Right lobe of liver (tissue), 6 donors: ENCODE measurements at regions not wholly inside any gene's neighbourhood (a gene's known extent, or its start where the extent isn't known, plus 50 kb on each side); places are given as distances from the start of the nearest gene placed in this dataset.

ENCODE experiments used
- ATAC-seq, 4 donors: fragments of 200-7000 bp; cut with Tn5 transposase; one replicate each; pipeline ENCODE4 v1.9.1; 2020; ENCODE audit warnings: mild to moderate bottlenecking in 4 of 4, moderate library complexity in 4 of 4
- DNase-seq, 3 donors: peaks; one replicate each; pipeline ENCODE4 v3.0.0-alpha.2; 2020
- H3K27ac ChIP-seq, 3 donors: fragments of 200-600 bp; one replicate each; pipeline ENCODE4 v1.8.0; 2022
- H3K27me3 ChIP-seq, 2 donors: fragments of 200-600 bp; one replicate each; pipeline ENCODE4 v1.8.0; 2022
- H3K36me3 ChIP-seq, 4 donors: fragments of 200-600 bp; sonication (generic) in 1 of 4; one replicate each; pipeline versions ENCODE4 v1.5.1 to v1.8.0; 2017 to 2022; ENCODE audit warnings: control low read depth in 1 of 4
- H3K4me1 ChIP-seq, 4 donors: fragments of 200-600 bp; sonication (generic) in 1 of 4; one replicate each; pipeline versions ENCODE4 v1.5.1 to v1.8.0; 2017 to 2022; ENCODE audit warnings: control low read depth in 1 of 4
- H3K4me3 ChIP-seq, 3 donors: fragments of 200-600 bp; one replicate each; pipeline ENCODE4 v1.8.0; 2022
- H3K9me3 ChIP-seq, 4 donors: fragments of 200-600 bp; sonication (generic) in 1 of 4; one replicate each; pipeline versions ENCODE4 v1.5.1 to v1.8.0; 2017 to 2022; ENCODE audit warnings: control low read depth in 1 of 4
- POLR2A ChIP-seq: fragments of 450-650 bp; IDR thresholded peaks from one replicate; pipeline ENCODE4 v1.6.1; 2017; ENCODE audit warnings: antibody characterized with exemption, mild to moderate bottlenecking
- WGBS: methylation state at CpG from one replicate; pipeline ENCODE4 v1.1.6; 2018; ENCODE audit warnings: low coverage, low lambda C conversion rate; ENCODE audit not compliant: insufficient coverage; ENCODE audit errors: missing lambda C conversion rate; 5-methylcytosine and 5-hydroxymethylcytosine counted together
- intact Hi-C, 2 donors: fragments of 100-400 bp; cut with DNase I; formaldehyde crosslinking; loops; one replicate each; pipeline versions ENCODE4 v1.11.2 to v1.14.1; 2022
- TF ChIP-seq, protein P1 (sequence below), 4 donors: fragments of 200-600 bp in 3 of 4; fragments of 450-650 bp in 1 of 4; IDR thresholded peaks; one replicate each; pipeline versions ENCODE4 v1.5.1 to v1.8.0; 2016 to 2022; ENCODE audit warnings: antibody characterized with exemption in 4 of 4, mild to moderate bottlenecking in 2 of 4
- donor health status: DM: no; HTN: yes; CAD: no.
- donor health status: DM: no; HTN: no; CAD: no.
- donor health status: DM: no; HTN: no; CAD: no.
- donor health status: DM: no; HTN: yes; CAD: no.
- donor health status: DM: no; HTN: yes; CAD: no.

DNA sequence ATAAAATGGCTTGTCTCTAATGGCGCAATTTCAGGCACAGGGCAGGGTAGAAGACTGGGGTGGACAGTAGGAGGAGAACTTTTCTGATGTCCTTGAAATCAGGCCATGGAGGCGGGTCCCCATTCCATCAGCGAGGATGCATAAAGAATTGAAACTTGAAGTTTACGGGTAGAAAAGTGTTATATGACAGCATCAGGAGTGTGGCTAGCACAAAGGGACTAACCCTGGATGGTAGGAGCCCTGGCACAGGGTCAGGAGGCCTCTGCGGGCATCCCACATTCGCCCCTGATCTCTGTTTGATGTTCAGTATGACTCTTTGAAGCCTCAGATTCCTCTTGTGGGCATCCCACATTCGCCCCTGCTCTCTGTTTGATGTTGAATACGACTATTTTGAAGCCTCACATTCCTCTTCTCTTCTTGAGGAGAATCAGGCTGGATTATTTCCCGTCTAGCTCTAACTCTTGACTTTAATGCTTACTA lies 94.8 kb upstream of the ADRA1B start:
- ATAC-seq (no peak), DNase-seq (no peak)
- Histone ChIP-seq H3K36me3 (no peaks in the 10 kb centered on the region), H3K27ac (no peak overlapping the region), H3K27me3 (no peaks in the 10 kb centered on the region), H3K4me3 (no peak overlapping the region), H3K4me1 (no peaks in the 10 kb centered on the region), H3K9me3 (no peaks in the 10 kb centered on the region)
- 54% methylated on average over 6 of the region's 9 CpGs for WGBS
- intact Hi-C loops, result no loop called here
- TF ChIP-seq, protein P1, sequence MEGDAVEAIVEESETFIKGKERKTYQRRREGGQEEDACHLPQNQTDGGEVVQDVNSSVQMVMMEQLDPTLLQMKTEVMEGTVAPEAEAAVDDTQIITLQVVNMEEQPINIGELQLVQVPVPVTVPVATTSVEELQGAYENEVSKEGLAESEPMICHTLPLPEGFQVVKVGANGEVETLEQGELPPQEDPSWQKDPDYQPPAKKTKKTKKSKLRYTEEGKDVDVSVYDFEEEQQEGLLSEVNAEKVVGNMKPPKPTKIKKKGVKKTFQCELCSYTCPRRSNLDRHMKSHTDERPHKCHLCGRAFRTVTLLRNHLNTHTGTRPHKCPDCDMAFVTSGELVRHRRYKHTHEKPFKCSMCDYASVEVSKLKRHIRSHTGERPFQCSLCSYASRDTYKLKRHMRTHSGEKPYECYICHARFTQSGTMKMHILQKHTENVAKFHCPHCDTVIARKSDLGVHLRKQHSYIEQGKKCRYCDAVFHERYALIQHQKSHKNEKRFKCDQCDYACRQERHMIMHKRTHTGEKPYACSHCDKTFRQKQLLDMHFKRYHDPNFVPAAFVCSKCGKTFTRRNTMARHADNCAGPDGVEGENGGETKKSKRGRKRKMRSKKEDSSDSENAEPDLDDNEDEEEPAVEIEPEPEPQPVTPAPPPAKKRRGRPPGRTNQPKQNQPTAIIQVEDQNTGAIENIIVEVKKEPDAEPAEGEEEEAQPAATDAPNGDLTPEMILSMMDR (IDR thresholded peaks at IDR 0.05), result no peak
- no peak for TF ChIP-seq POLR2A

DNA sequence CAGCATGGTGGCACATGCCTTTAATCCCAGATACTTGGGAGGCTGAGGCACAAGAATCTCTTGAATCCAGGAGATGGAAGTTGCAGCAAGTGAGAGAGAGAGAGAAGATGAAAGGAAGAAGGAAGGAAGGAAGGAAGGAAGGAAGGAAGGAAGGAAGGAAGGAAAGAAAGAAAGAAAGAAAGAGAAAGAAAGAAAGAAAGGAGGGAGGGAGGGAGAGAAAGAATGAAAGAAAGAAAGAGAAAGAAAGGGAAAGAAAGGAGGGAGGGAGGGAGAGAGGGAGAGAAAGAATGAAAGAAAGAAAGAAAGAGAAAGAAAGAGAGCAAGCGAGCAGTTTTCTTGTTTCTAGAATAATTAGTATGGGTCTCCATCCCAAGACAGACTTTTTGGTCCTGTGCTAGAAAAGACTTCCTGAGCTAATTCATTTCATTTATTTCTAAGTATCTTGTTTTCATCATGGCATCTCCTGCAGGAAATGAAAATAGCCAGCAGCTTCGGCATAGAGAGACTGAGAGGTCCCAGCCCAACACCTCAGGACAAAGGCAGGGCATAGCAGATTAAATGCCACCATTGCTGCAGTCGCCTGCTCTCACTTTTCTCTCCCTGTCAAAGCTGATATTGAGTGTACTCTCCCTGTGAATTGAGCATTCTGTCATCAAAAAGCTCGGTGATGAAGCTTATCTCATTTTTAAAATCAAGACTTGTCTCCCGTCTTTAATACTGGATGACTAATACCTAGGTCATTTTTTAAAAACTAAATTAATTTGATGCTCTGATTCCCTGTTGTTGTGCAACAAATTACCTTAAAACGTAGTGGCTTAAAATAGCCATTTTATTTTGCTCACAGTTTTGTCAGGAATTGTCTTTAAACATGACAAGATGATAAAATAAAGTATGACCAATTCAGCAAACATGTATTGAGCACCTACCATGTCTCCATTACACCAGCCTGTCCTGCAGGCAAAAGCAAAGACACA lies 91.8 kb upstream of the ADRA1B start:
- Histone ChIP-seq H3K4me3 (no peak overlapping the region), H3K27me3 (no peaks in the 10 kb centered on the region), H3K27ac (no peak overlapping the region), H3K4me1 (no peaks in the 10 kb centered on the region), H3K36me3 (no peaks in the 10 kb centered on the region), H3K9me3 (no peaks in the 10 kb centered on the region)
- WGBS, result 60% methylated on average over 6 of the region's 6 CpGs
- TF ChIP-seq, protein P1 (IDR thresholded peaks at IDR 0.05), result no peak
- TF ChIP-seq POLR2A, result no peak
- intact Hi-C loops, result no loop called here
- no peak for ATAC-seq
- DNase-seq, result no peak

DNA sequence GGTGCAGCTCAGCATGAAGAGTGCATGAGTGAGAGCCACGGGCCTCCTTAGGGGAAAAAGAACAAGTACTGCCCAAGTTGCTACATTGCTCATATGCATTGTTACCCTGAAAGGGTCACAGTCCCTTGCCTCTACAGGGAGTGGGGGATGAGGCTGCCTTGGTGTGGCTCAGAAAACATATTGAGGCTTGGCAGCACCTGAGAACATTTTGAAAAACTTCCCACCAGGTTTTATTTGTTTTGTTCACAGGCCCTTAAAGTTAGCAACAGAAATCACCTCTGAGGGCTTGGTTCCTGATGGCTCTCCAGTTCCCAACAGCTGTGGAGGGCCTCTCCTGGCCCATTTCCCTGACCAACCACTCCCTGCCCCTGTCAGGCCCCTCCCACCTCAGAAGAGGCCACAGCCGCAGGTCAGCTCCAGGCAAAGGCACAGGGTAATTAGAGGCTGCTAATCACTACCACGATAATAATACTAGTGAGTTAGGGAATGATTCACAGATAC lies 90.7 kb upstream of the ADRA1B start:
- DNase-seq, result no peak
- intact Hi-C loops, result no loop called here

DNA sequence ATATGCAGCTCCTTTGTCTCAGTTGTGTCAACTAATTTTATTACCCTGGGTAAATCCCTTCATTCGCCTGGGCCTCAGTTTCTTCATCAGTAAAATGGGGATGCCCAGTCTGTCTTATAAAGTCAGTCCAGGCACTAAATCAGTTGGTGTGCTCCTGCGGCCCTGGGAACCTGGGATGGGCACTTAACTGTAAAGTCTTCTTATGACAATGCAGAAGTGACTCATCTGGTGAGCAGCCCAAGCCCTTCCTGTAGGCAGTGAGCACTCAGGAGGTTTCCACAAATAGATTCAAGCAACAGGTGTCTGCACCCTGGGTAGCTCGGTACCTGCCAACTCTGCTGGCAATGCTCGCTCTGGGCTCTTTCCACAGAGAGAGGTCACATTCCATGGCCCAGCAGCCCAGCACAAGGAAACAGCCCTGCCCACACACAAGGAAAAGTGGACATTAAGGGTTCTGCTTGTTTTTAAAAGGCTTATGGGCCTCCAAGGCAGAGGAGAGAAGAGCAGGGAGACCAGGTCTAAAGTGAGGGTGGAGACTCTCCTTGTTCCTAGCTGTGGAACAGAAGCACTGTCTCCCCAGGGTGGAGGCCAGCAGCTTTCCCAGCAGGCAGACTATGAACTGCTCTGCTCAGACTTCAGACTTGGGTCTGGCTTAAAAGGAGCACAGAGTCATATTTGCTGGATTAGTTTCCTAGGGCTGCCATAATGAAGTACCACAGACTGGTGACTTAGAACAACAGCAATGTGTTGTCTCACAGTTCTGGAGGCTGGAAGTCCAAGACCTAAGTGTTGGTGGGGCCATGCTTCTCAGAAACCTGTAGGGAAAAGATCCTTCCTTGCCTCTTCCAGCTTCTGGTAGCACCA lies 89.7 kb upstream of the ADRA1B start:
- Histone ChIP-seq H3K4me3 (no peak overlapping the region), H3K36me3 (no peaks in the 10 kb centered on the region), H3K4me1 (no peaks in the 10 kb centered on the region), H3K9me3 (no peaks in the 10 kb centered on the region), H3K27me3 (no peaks in the 10 kb centered on the region), H3K27ac (no peak overlapping the region)
- peak in 1 of 4 donors; percentile 10 for ATAC-seq
- intact Hi-C loops, result no loop called here
- 69% methylated on average over 2 of the region's 4 CpGs for whole genome bisulfite sequencing
- TF ChIP-seq, protein P1 (IDR thresholded peaks at IDR 0.05), result no peak
- TF ChIP-seq POLR2A, result no peak
- DNase-seq, result no peak

More for the DNA sequence above, 90.7 kb upstream of the ADRA1B start:
- H3K27me3 ChIP-seq, result no peaks in the 10 kb centered on the region
- no peak overlapping the region for H3K27ac ChIP-seq
- TF ChIP-seq POLR2A, result no peak
- TF ChIP-seq, protein P1 (IDR thresholded peaks at IDR 0.05), result no peak
- H3K36me3 ChIP-seq, result no peaks in the 10 kb centered on the region
- 58% methylated on average over 2 of the region's 3 CpGs for WGBS
- no peaks in the 10 kb centered on the region for H3K9me3 ChIP-seq
- no peak overlapping the region for H3K4me3 ChIP-seq
- peak in 1 of 4 donors; percentile 20 for ATAC-seq
- no peaks in the 10 kb centered on the region for H3K4me1 ChIP-seq
